Erythroblast (primary cell): ENCODE measurements at regions not wholly inside any gene's neighbourhood (a gene's known extent, or its start where the extent isn't known, plus 50 kb on each side); places are given as distances from the start of the nearest gene placed in this dataset.

Experiments
- GATA1 ChIP-seq: IDR thresholded peaks from 2 replicates; pipeline ENCODE4 v1.6.1; 2011; ENCODE audit warnings: low read depth, mild to moderate bottlenecking, control low read depth, low read length, moderate library complexity
- POLR2A ChIP-seq: IDR thresholded peaks from 2 replicates; pipeline ENCODE4 v1.6.1; 2011; ENCODE audit warnings: mild to moderate bottlenecking, low read length

- TF ChIP-seq POLR2A: no peak
- no peak for TF ChIP-seq GATA1
Measured at GRCh38 chr1:9439074-9439761, 100.0 kb upstream of the SLC25A33 start.
